HUDEP-2 (cell line): ENCODE measurements at regions not wholly inside any gene's neighbourhood (a gene's known extent, or its start where the extent isn't known, plus 50 kb on each side); places are given as distances from the start of the nearest gene placed in this dataset.

ENCODE experiments used
- DNase-seq, 76 experiments: peaks; one replicate each; lab custom pipeline; 2025; ENCODE audit not compliant: unreplicated experiment in 76 of 76; lab: John Stamatoyannopoulos, UW

DNA sequence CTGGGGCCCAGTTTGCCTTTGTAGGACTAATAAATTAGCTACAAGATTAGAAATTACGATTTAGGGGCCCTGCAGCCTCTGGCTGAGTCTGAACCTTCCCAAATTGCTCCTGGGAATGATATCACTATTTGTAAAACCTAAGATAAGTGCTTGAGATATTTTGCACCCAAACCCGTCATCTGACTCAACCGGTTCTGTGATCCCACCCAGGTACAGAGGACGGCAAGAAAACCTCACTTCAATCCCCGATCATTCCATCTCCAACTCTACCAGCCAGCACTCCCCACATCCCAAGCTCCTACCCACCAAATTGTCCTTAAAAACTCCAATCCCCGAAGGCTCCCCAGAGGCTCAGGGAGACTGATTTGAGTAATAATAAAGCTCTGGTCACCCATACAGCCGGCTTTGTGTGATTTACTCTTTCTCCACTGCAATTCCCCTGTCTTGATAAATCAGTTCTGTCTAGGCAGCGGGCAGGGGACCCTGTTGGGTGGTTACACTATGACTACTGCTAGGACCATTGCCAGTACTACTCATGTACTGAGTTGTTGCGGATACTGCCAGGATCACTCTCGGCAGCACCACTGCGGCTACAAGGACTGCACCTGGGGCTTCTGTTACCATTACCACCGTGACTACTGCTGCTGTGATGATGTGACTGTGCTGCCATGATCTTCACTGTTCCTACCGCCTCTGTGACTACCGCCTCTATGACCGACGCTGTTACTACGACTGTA, 73.1 kb downstream of the IRF8 start:
- DNase-seq = no peak

- DNase-seq = no peak
These were observed 75.7 kb downstream of the IRF8 start for GRCh38 chr16:85974428-85975375.

- DNase-seq = no peak
These were observed 76.6 kb downstream of the IRF8 start for GRCh38 chr16:85975451-85975981.

GRCh38 chr16:85978291-85978775, 79.4 kb downstream of the IRF8 start:
- DNase-seq = no peak

GRCh38 chr16:85978976-85979375, 80.0 kb downstream of the IRF8 start:
- no peak for DNase-seq

DNA sequence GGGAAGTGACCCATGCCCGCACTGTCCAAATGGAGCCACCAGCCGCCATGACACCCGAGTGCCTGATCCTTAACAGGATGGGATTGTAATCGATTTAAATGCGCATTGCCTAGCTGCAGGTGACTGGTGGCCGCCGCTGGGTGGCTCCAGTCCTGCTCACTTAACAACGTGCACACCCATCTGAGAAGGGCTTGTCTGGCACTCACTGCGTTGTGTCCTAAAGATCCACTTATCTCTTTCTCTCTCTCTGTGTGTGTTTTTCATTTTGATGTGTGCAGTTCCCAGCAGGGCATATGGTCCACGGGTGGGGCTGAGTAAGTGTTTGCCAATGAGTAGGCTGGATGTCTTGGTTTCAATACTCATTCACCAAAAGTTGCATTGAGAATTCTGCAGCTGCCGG, 80.6 kb downstream of the IRF8 start:
- DNase-seq = no peak

GRCh38 chr16:85980686-85981085, 81.7 kb downstream of the IRF8 start:
- no peak for DNase-seq

- DNase-seq = no peak
These were observed 83.0 kb downstream of the IRF8 start for GRCh38 chr16:85981826-85982562.

DNA sequence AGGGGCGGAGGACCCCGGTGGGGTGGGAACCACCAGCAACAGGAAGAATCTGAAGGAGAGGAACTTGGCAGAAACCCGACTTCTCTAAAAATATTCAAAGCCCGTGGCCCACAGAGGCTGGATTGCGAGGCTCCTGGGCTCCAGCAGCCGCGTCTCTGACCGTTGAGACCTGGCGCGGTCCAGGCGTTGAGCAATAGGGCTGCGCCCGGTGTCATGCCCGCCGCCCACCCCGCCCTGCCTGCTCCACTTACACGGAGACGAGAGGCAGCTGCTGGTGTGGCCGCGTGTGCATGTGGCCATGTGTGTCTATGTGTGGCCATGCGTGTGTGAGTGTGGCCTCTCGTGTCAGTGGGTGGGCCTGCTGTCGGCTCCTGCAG, 83.6 kb downstream of the IRF8 start:
- DNase-seq = no peak

GRCh38 chr16:85983064-85983463, 84.1 kb downstream of the IRF8 start:
- no peak for DNase-seq

- DNase-seq = no peak
These were observed 84.8 kb downstream of the IRF8 start for GRCh38 chr16:85983606-85984230.

GRCh38 chr16:85984231-85984880, 85.4 kb downstream of the IRF8 start:
- no peak for DNase-seq

GRCh38 chr16:85984947-85985451, 86.0 kb downstream of the IRF8 start:
- no peak for DNase-seq

DNA sequence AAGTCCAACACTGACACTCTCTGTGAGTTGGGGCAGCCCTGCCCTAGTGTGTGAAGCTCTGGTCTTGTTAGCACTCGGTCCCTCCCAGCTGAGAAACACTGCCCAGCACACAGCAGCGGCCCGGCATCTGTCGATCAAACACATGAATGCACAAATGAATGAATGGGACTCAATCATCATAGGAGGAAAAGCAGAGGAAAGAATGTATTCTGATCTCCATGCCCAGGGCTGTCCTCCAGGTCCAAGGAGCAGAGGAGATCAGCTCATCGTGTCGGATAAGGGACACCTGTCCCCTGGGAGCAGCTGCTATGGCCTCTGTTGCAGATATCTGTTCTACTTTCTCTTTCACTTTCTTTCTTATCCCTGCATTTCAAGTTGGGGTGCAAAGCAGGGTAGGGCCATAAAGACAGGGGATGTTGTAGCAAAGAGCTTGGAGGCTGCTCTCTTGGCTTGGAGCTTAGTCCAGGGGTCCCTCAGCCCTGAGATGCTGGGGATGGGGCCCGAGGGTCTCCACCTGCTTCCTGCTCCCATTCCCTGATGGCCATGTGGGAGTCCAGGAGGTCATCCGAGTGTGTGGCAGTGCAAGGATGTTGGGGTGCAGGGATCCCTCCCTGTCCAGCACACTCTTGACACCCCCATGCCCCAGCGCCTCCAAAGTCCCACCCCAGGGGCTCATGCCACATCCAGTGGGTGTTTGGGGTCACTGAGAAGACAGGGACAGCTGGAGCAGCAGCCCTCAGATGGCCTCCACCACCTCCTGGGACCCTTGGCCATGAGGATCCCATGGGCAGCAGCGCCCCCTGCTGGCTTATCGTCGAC, 88.2 kb downstream of the IRF8 start:
- DNase-seq = peak in 5 of 76 experiments; percentile 4 to 16 (median 8)

DNA sequence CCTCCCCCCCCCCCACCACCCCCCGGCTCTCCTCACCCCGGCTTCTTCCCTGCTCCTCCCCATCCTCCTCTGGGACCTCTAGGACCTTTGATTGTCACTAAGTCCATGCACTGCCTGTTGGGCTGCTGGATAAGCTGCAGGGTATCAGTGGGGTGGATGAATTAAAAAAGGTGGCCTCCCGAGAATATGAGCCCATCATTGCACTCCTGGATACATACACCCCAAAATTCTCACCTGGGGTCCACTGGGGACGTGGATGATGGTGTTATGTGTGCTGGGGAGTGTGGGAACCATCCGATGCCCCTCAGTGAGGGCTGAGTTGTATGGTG, 88.8 kb downstream of the IRF8 start:
- DNase-seq = no peak

GRCh38 chr16:85988306-85988705, 89.3 kb downstream of the IRF8 start:
- no peak for DNase-seq

DNA sequence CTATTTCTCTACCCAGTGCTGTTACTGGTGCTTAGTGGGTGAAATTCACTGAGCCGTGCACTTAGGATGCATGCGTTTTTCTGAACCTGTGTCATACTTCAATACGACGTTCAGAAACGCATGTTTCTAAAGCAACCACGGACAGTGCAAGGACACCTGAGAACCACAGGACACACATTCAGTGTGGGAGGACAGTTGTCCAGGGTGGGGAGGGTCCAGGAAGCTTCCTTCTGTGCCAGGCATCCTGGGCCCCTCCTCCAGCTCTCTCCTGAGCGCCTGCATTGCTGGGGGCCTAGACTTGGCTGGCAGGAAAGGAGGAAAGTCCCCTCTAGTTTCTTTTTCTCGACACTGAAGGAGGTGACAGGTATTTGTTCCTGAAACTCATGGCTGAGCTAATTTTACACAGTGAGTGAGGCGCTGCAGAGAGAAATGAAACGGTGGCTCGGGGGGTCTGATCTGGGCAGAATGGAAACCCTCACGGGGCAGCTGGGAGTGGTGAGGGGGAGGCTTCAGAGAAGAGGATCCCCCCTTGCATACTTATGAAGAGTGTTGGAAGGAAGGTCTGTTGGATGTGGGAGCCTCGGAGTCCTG, 89.9 kb downstream of the IRF8 start:
- DNase-seq = no peak

DNA sequence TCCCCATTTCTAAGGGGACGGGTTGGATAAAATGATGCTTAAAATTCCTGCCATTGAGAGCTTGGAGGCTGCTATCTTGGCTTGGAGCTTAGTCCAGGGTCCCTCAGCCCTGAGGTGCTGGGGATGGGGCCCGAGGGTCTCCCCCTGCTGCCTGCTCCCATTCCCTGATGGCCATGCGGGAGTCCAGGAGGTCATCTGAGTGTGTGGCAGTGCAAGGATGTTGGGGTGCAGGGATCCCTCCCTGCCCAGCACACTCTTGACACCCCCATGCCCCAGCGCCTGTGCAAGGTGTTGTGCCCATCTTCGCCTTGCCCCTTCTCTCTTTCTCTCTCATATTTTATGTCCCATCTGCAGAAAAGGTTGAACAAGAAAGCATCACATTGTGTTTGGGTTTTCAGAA, 90.4 kb downstream of the IRF8 start:
- DNase-seq = no peak
